ENCODE measurements at regions not wholly inside any gene's neighbourhood (a gene's known extent, or its start where the extent isn't known, plus 50 kb on each side); places are given as distances from the start of the nearest gene placed in this dataset.
"Not testable (repeated sequence)": the region's sequence is repeated elsewhere in the genome, so short reads cannot be mapped to it uniquely, and the experiment has no call there.

DNA sequence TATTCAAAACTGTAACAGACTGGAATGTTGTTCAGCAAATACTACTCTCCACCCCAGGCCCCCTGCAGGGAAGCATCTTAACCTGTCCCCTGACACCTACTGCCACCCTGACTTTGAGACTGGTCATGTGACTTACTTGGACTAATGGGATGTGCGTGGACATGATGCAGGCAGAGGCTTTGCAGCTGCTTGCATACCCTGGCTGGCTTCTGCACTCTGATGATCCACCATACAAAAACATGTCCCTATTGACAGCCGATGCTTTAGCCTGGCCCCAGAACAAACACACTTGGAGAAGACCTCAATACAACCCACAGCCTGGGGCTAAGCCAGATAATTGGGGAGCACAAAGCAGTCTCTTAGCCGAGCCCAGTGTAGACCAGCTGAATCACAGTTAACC is 180.5 kb downstream of the ATP6V0E2 start:
- H3K4me1 ChIP-seq; ATAC-seq; H3K27ac ChIP-seq; intact Hi-C loops (cut with DNase I); DNase-seq; H3K4me3 ChIP-seq; H3K36me3 ChIP-seq; H3K9me3 ChIP-seq: not testable (repeated sequence)
- H3K27me3 ChIP-seq, result peaks cover 0 to 12% of the 10 kb centered on the region in 2 donors

DNA sequence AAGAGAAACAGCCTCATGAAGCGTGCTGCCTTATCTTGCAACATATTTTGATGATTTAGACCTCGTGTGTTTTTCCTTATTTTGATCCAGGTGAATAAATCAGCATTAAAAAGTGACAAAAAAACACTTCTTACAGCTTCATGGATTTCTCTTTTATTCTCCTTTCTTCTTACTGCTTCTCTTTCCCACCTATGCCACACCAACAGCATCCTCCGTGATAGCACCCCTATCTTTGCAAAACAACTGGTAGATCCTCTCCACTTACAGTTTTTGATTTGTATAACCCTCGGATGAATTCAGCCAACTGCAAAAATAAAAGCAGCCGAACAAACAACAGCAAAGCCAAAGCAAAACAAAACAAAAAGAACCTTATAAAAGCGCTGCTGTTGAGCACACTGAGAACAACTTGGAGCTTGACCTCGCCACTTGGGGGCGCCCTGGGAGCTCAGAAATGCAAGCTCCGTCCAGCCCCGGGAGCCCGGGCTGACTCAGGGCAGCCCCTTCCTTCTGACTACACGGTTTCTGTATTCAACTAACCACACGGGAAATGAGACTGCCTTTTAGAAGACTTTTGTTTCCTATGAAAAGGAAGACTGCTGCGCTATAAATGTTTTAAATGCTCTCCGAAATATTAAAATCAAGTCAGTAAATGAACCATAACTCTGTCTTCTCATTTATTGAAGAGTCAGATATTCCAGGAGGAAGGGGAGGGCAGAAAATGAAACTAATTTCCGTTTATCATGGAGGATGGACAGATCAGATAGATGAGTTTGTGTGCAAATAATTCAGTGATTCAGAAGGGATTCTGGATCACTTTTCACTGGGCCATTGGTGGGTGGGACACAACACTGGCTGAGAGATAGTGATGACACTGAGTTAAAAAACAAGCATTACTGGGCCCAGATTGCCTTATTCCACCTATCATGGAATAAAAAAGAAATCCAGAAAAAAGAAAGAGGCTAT is 186.8 kb downstream of the ATP6V0E2 start:
- H3K4me1 ChIP-seq; H3K36me3 ChIP-seq; H3K27ac ChIP-seq; H3K9me3 ChIP-seq; intact Hi-C loops (cut with DNase I); H3K4me3 ChIP-seq; H3K27me3 ChIP-seq: not testable (repeated sequence)
- ATAC-seq (peak; percentile 100), DNase-seq (peak in 2 of 4 donors; percentile 73 to 91)
- TF ChIP-seq, protein P1, sequence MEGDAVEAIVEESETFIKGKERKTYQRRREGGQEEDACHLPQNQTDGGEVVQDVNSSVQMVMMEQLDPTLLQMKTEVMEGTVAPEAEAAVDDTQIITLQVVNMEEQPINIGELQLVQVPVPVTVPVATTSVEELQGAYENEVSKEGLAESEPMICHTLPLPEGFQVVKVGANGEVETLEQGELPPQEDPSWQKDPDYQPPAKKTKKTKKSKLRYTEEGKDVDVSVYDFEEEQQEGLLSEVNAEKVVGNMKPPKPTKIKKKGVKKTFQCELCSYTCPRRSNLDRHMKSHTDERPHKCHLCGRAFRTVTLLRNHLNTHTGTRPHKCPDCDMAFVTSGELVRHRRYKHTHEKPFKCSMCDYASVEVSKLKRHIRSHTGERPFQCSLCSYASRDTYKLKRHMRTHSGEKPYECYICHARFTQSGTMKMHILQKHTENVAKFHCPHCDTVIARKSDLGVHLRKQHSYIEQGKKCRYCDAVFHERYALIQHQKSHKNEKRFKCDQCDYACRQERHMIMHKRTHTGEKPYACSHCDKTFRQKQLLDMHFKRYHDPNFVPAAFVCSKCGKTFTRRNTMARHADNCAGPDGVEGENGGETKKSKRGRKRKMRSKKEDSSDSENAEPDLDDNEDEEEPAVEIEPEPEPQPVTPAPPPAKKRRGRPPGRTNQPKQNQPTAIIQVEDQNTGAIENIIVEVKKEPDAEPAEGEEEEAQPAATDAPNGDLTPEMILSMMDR (IDR thresholded peaks at IDR 0.05), result peak in 1 of 2 donors; percentile 31

DNA sequence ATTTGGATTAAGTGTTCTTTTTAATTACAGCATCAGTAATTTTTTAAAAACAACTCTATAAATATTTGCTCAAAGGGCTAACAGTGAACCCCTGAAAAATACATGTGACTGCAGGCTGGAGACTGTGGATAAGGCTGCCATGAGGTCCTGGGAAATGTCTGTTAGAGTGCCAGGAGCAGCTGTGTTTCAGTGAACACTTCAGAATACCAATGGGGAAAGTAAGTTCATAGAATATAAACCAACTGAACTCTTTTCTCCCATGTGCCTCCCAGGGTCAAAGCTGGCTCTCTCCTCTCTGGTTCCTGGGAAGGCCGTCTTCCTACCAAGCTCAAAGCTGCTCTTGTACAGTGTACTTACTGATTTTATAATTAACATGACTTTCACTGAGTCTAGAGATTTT is 189.4 kb downstream of the ATP6V0E2 start:
- H3K36me3 ChIP-seq; H3K27ac ChIP-seq; DNase-seq; H3K4me1 ChIP-seq; intact Hi-C loops (cut with DNase I); H3K9me3 ChIP-seq; H3K27me3 ChIP-seq; H3K4me3 ChIP-seq; ATAC-seq: not testable (repeated sequence)

DNA sequence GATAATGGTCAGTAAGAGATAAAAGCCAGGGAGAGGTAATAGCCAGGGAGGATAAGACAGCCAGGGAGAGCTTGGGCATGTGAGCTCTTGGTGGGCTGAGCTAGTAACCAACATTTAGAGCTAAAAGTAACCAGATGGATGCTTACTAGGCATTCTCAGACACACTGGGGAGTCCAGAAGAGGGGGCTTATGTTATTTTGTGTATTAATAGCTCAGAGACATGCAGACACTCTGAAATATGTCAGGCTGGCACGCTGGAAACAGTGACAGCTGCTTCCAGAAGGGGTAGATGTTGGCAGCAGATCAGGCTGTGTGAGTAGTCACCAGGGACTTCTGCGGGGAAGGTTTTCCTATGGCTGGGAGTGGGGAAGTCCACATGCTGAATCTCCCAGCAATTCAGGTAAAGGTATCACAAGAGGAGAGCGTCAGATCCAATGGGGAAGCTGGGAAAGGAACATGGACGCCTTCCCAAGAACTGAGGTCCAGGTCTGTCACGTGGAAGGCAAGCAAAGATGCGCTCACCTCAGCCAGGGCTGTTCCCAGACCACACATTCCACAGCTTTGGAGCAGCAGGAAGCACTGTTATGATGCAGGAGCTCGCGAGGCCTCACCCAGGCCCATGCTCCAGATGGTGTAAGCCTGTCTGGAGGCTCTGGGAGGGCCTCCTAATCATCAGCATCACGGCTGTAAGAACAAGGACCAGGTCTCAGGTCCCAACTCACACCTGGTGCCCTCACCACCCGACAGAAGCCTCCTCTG is 196.0 kb downstream of the ATP6V0E2 start:
- intact Hi-C loops (cut with DNase I); H3K9me3 ChIP-seq; ATAC-seq; H3K4me1 ChIP-seq; H3K27ac ChIP-seq; H3K36me3 ChIP-seq; DNase-seq; H3K27me3 ChIP-seq; H3K4me3 ChIP-seq: not testable (repeated sequence)

DNA sequence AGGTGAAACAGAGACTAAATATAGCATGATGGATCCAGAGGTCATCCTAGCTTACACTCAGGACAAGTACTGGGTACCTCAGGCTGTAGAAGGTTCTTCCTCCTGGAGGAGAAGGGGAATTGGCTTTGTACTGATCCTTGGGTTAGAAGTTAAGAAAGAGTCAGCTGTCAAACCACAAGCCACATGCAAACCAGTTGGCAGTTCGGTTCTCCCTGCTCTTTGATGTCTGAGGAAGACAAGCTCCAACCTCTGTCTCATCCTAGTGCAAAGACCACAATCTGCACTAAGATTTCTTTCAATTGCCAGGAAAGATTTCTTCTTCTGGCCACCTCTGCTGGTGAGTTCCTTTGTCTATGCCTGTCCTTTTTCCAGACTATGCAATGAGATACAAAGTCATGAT is 203.8 kb downstream of the ATP6V0E2 start:
- DNase-seq; H3K36me3 ChIP-seq; H3K4me3 ChIP-seq; H3K4me1 ChIP-seq; ATAC-seq; intact Hi-C loops (cut with DNase I); H3K27me3 ChIP-seq; H3K9me3 ChIP-seq; H3K27ac ChIP-seq: not testable (repeated sequence)

DNA sequence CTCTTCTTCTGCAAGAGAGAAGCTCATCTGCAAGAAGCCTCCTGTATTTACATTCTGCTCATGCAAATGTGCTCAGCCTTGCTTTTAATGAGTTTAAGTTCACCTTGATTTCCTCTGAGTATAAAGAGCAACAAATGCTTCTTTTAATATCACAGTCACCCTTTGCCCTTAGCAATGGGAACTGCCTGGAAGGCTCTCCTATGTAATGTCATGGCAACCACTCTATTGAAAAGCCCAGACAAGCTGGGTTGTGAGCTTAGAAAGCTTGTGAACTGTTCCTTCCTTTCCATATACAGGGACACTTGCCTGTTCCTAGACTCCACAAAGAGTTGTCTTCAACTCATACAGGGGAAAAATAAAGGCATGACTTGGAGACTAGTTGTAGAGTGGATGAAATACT is 208.1 kb downstream of the ATP6V0E2 start:
- H3K27me3 ChIP-seq; H3K9me3 ChIP-seq; ATAC-seq; DNase-seq; H3K36me3 ChIP-seq; H3K27ac ChIP-seq; H3K4me3 ChIP-seq; H3K4me1 ChIP-seq; intact Hi-C loops (cut with DNase I): not testable (repeated sequence)

DNA sequence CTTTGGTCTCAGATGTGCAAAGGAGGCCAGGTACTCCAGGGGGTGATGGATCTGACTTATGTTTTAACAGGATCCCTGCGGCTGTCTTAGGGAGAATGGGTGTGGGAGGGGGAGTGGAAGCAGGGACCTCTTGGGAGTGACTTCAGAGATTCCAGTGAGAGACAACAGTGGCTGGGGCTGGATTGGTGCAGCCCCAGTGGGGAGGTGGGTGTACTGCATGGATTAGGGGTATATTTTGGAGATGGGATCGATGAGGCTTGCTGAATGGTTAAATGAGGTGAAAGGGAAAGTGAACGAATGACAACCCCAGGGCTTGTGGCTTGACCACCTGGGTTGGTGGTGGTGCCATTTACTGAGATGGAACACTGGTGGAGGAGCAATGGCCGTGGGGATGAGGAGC is 211.0 kb downstream of the ATP6V0E2 start:
- ATAC-seq; H3K36me3 ChIP-seq; H3K27ac ChIP-seq; H3K4me1 ChIP-seq; DNase-seq; H3K9me3 ChIP-seq; intact Hi-C loops (cut with DNase I); H3K4me3 ChIP-seq; H3K27me3 ChIP-seq: not testable (repeated sequence)

DNA sequence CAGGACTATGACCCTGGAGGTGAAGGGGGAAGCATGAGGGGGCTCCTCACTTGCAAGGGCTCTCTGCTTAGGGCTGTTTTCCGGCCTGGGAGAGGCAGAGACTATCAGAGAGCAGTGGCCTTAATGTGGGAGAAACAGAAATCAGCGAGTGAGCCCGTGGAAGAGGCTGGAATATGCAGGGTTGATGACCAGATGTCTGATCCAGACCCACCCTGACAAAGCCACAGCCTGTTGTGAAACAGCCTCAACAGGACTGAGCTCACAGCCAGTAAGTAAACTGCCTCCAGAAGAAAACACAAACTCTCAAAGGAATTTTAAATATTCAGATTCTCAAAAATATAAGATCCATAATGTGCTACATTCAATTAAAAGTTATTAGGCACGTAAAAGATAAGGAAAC is 213.7 kb downstream of the ATP6V0E2 start:
- H3K27me3 ChIP-seq; DNase-seq; H3K27ac ChIP-seq; H3K4me3 ChIP-seq; intact Hi-C loops (cut with DNase I); H3K4me1 ChIP-seq; H3K36me3 ChIP-seq; H3K9me3 ChIP-seq: not testable (repeated sequence)
- peak; percentile 60 for ATAC-seq

DNA sequence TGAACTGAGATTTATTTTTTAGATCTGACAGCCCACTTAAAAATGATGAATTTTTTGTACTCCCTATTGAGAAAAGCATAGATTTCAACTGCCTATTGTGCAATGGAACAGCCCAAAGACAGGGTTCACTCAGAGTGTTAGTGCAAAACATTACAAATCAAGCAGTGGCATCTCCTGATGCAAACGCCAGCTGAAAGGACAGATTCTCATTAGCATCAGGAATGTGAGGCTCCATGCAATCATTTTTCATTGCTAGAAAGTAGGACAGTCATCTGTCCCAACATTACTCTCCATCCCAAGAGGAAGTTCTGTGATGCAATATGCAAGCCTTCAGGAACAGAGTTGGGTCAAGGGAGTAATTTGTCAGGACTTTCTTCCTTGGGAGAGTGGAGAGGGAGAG is 215.4 kb downstream of the ATP6V0E2 start:
- H3K27ac ChIP-seq; H3K4me1 ChIP-seq; DNase-seq; H3K27me3 ChIP-seq; H3K9me3 ChIP-seq; ATAC-seq; H3K36me3 ChIP-seq; H3K4me3 ChIP-seq; intact Hi-C loops (cut with DNase I): not testable (repeated sequence)

DNA sequence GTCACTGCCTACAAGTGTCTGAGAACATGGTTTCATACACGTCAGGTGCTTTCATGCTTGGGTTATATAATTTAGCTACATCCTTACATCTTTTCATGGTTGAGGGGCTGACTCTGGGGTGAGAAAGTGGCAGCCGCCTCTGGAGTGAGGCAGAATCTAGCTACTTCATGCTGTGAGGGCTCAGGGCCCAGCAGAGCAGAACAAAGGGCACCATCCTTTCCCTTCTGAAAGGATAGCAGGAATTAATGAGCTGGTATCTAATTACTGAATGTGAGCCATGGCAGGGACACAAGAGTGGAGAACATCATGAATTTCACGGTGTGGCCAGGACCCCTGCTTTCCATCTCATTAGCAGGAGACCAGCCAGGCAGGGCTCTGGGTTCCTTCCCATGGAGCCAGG is 217.0 kb downstream of the ATP6V0E2 start:
- H3K27me3 ChIP-seq; H3K27ac ChIP-seq; H3K4me3 ChIP-seq; H3K4me1 ChIP-seq; ATAC-seq; DNase-seq; H3K36me3 ChIP-seq; H3K9me3 ChIP-seq; intact Hi-C loops (cut with DNase I): not testable (repeated sequence)

DNA sequence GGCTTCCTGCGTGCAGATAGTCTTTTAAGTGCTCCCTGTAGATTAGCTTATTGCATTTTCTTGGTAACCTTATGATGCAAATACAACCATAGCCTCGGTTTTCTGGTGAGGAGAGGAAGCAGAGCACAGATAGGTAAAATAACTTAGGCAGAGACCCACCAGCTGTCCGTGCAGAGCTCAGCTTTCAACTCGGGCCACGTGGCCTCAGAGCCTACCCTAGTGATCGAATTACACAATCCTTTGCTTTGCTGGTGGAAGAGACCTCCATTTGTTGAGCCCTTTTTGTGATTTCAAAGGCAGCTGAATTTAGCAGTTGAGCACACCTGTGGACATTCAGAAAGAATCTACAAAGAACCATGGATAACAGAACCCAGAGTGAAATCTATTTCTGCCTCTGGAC is 220.1 kb downstream of the ATP6V0E2 start:
- H3K4me1 ChIP-seq; H3K27ac ChIP-seq; DNase-seq; intact Hi-C loops (cut with DNase I); H3K27me3 ChIP-seq; H3K36me3 ChIP-seq; H3K9me3 ChIP-seq; ATAC-seq; H3K4me3 ChIP-seq: not testable (repeated sequence)
